SU-DHL-6 (cell line): ENCODE measurements at regions not wholly inside any gene's neighbourhood (a gene's known extent, or its start where the extent isn't known, plus 50 kb on each side); places are given as distances from the start of the nearest gene placed in this dataset.

Source experiments
- CTCF ChIP-seq: fragments of 200-600 bp; sonication (generic); IDR thresholded peaks from one replicate; pipeline ENCODE4 v1.5.1; 2017; ENCODE audit warnings: antibody characterized with exemption, mild to moderate bottlenecking, low read length, moderate library complexity; ENCODE audit not compliant: insufficient read depth, poor library complexity, severe bottlenecking
- EZH2phosphoT487 ChIP-seq: fragments of 200-600 bp; sonication (generic), shearing (Covaris generic); conservative IDR thresholded peaks from 2 replicates; pipeline ENCODE4 v1.6.1; 2018; ENCODE audit warnings: mild to moderate bottlenecking, antibody characterized with exemption, low read length, moderate library complexity, mixed read lengths

GRCh38 chr2:864501-865106, 86.0 kb upstream of the SNTG2 start:
- TF ChIP-seq CTCF (no peak), EZH2phosphoT487 (no peak)
